Caco-2 (cell line): ENCODE measurements at regions not wholly inside any gene's neighbourhood (a gene's known extent, or its start where the extent isn't known, plus 50 kb on each side); places are given as distances from the start of the nearest gene placed in this dataset.

Source experiments
- BruUV-seq: library from RNA; stranded (reverse); fragments of 400-500 nt; replicated peaks from 2 replicates; lab custom pipeline; 2021; lab: Mats Ljungman, UMichigan
- CTCF ChIA-PET: fragments of 300-600 bp; sonication (Branson Sonifier 250); formaldehyde crosslinking; loops from one replicate; lab custom pipeline; 2022; ENCODE audit warnings: antibody characterized with exemption; lab: Charles Lee
- POLR2A ChIA-PET: fragments of 300-600 bp; sonication (Branson Sonifier 250); formaldehyde crosslinking; loops from one replicate; lab custom pipeline; 2022; ENCODE audit warnings: antibody characterized with exemption; lab: Charles Lee
- DNase-seq, 2 experiments: peaks; one replicate each; pipeline versions ENCODE4 v3.0.0 to v3.0.0-alpha.2; 2020 to 2022
- H3K27me3 ChIP-seq: replicated peaks from 2 replicates; pipeline ENCODE4 v1.6.0; 2011; ENCODE audit warnings: low read length; ENCODE audit not compliant: control insufficient read depth, insufficient read depth
- H3K36me3 ChIP-seq: 2 replicates; pipeline ENCODE4 v1.5.1; 2011; ENCODE audit warnings: low read length; ENCODE audit not compliant: control insufficient read depth, insufficient read depth
- H3K4me1 ChIP-seq: fragments of 250-450 bp; sonication (Bioruptor Pico); 2 replicates; pipeline ENCODE4 v1.5.1; 2020; ENCODE audit warnings: mild to moderate bottlenecking
- H3K4me3 ChIP-seq: 2 replicates; pipeline ENCODE4 v1.5.1; 2011; ENCODE audit warnings: low read depth, mild to moderate bottlenecking, control low read depth, low read length
- H3K9me3 ChIP-seq: fragments of 250-450 bp; sonication (Bioruptor Pico); 2 replicates; pipeline ENCODE4 v1.5.1; 2020; ENCODE audit warnings: mild to moderate bottlenecking, moderate library complexity
- H3K27ac Mint-ChIP-seq: one replicate; pipeline ENCODE4 v1.8.0; 2022; ENCODE audit warnings: mixed read lengths; ENCODE audit not compliant: unreplicated experiment
- H3K27me3 Mint-ChIP-seq: one replicate; pipeline ENCODE4 v1.8.0; 2022; ENCODE audit warnings: mixed read lengths; ENCODE audit not compliant: insufficient read depth, unreplicated experiment
- H3K36me3 Mint-ChIP-seq: one replicate; pipeline ENCODE4 v1.8.0; 2022; ENCODE audit warnings: mild to moderate bottlenecking, mixed read lengths; ENCODE audit not compliant: insufficient read depth, unreplicated experiment
- H3K4me1 Mint-ChIP-seq: one replicate; pipeline ENCODE4 v1.8.0; 2022; ENCODE audit warnings: low read depth, mixed read lengths; ENCODE audit not compliant: unreplicated experiment
- H3K4me3 Mint-ChIP-seq: one replicate; pipeline ENCODE4 v1.8.0; 2022; ENCODE audit warnings: mild to moderate bottlenecking, moderate library complexity, mixed read lengths; ENCODE audit not compliant: unreplicated experiment
- H3K9me3 Mint-ChIP-seq: one replicate; pipeline ENCODE4 v1.8.0; 2022; ENCODE audit warnings: mixed read lengths; ENCODE audit not compliant: unreplicated experiment
- CTCF ChIP-seq, 2 experiments: fragments of 200-600 bp in 1 of 2; IDR thresholded peaks; 1 replicate in 1 of 2; 2 replicates in 1 of 2; pipeline versions ENCODE4 v1.5.1 to v1.8.0; 2011 to 2022; ENCODE audit warnings: antibody characterized with exemption in 1 of 2, control low read depth in 1 of 2, inconsistent platforms in 1 of 2, low read depth in 1 of 2, low read length in 1 of 2, mild to moderate bottlenecking in 1 of 2, moderate library complexity in 1 of 2; ENCODE audit not compliant: insufficient read depth in 1 of 2, severe bottlenecking in 1 of 2, unreplicated experiment in 1 of 2
- intact Hi-C: fragments of 100-400 bp; cut with micrococcal nuclease; formaldehyde crosslinking; loops from one replicate; pipeline ENCODE4 v1.10.0; 2022; ENCODE audit not compliant: unreplicated experiment

GRCh38 chr5:42361315-42361688 lies 61.9 kb upstream of the GHR start:
- Mint-ChIP-seq H3K9me3 (no peaks in the 10 kb centered on the region), H3K27ac (no peak overlapping the region), H3K4me1 (no peaks in the 10 kb centered on the region), H3K4me3 (no peak overlapping the region), H3K36me3 (no peaks in the 10 kb centered on the region), H3K27me3 (peaks cover 2% of the 10 kb centered on the region)
- Histone ChIP-seq H3K9me3 (no peaks in the 10 kb centered on the region), H3K4me1 (no peaks in the 10 kb centered on the region), H3K36me3 (no peaks in the 10 kb centered on the region), H3K27me3 (no peaks in the 10 kb centered on the region), H3K4me3 (no peak overlapping the region)
- intact Hi-C loops, result no loop called here
- DNase-seq, result no peak
- TF ChIP-seq CTCF (IDR thresholded peaks at IDR 0.05; ENCODE audit: insufficient read depth in 1 of 2, low read depth in 1 of 2, low read length in 1 of 2, severe bottlenecking in 1 of 2, unreplicated experiment in 1 of 2), result no peak
- CTCF ChIA-PET, result no interaction called here
- POLR2A ChIA-PET, result no interaction called here
- BruUV-seq, result no TSS peak

- no peaks in the 10 kb centered on the region for H3K4me1 Mint-ChIP-seq
- no TSS peak for BruUV-seq
- H3K36me3 ChIP-seq, result no peaks in the 10 kb centered on the region
- TF ChIP-seq CTCF (IDR thresholded peaks at IDR 0.05; ENCODE audit: insufficient read depth in 1 of 2, low read depth in 1 of 2, low read length in 1 of 2, severe bottlenecking in 1 of 2, unreplicated experiment in 1 of 2), result no peak
- no peak for DNase-seq
- intact Hi-C loops, result no loop called here
- no peak overlapping the region for H3K27ac Mint-ChIP-seq
- no peaks in the 10 kb centered on the region for H3K9me3 ChIP-seq
- H3K4me3 Mint-ChIP-seq, result no peak overlapping the region
- no peak overlapping the region for H3K4me3 ChIP-seq
- CTCF ChIA-PET, result no interaction called here
- H3K27me3 ChIP-seq, result no peaks in the 10 kb centered on the region
- H3K4me1 ChIP-seq, result no peaks in the 10 kb centered on the region
- H3K36me3 Mint-ChIP-seq, result no peaks in the 10 kb centered on the region
- H3K27me3 Mint-ChIP-seq, result peaks cover 2% of the 10 kb centered on the region
- H3K9me3 Mint-ChIP-seq, result no peaks in the 10 kb centered on the region
- POLR2A ChIA-PET, result no interaction called here
Observed at GRCh38 chr5:42366051-42366450, 57.2 kb upstream of the GHR start.
